GM23248 (cell line): ENCODE measurements at regions not wholly inside any gene's neighbourhood (a gene's known extent, or its start where the extent isn't known, plus 50 kb on each side); places are given as distances from the start of the nearest gene placed in this dataset.
A peak's percentile ranks its signal among the peaks of the same experiment; 100 is the strongest.

Experiments
- DNase-seq: peaks from one replicate; pipeline ENCODE4 v3.0.0-alpha.2; 2015
- H2AFZ ChIP-seq: fragments of 200-600 bp; sonication (generic); 2 replicates; pipeline ENCODE4 v1.6.1; 2016; ENCODE audit warnings: antibody characterized with exemption
- H3F3A ChIP-seq: fragments of 200-600 bp; sonication (generic); 2 replicates; pipeline ENCODE4 v1.6.1; 2016; ENCODE audit warnings: mild to moderate bottlenecking, antibody characterized with exemption, mixed run types; ENCODE audit not compliant: insufficient read depth
- H3K27ac ChIP-seq: fragments of 200-600 bp; sonication (generic); 2 replicates; pipeline ENCODE4 v1.5.1; 2016; ENCODE audit warnings: mild to moderate bottlenecking
- H3K27me3 ChIP-seq: fragments of 200-600 bp; sonication (generic); replicated peaks from 2 replicates; pipeline ENCODE4 v1.6.1; 2016; ENCODE audit warnings: mild to moderate bottlenecking; ENCODE audit not compliant: insufficient read depth
- H3K36me3 ChIP-seq: fragments of 200-600 bp; sonication (generic); 2 replicates; pipeline ENCODE4 v1.6.1; 2016; ENCODE audit warnings: low read depth, mild to moderate bottlenecking
- H3K4me1 ChIP-seq: fragments of 200-600 bp; sonication (generic); 2 replicates; pipeline ENCODE4 v1.6.1; 2016; ENCODE audit warnings: mild to moderate bottlenecking; ENCODE audit not compliant: insufficient read depth
- H3K4me2 ChIP-seq: fragments of 200-600 bp; sonication (generic); one replicate; pipeline ENCODE4 v1.6.1; 2016; ENCODE audit warnings: mild to moderate bottlenecking; ENCODE audit not compliant: unreplicated experiment
- H3K4me3 ChIP-seq: fragments of 200-600 bp; sonication (generic); 2 replicates; pipeline ENCODE4 v1.5.1; 2016; ENCODE audit warnings: mild to moderate bottlenecking
- H3K79me2 ChIP-seq: fragments of 200-600 bp; sonication (generic); 2 replicates; pipeline ENCODE4 v1.6.1; 2016; ENCODE audit warnings: mild to moderate bottlenecking; ENCODE audit not compliant: insufficient read depth
- H3K9ac ChIP-seq: fragments of 200-600 bp; sonication (generic); 2 replicates; pipeline ENCODE4 v1.6.1; 2016; ENCODE audit warnings: mild to moderate bottlenecking
- H3K9me2 ChIP-seq: fragments of 200-600 bp; sonication (generic); 2 replicates; pipeline ENCODE4 v1.6.1; 2016; ENCODE audit warnings: mixed run types, mild to moderate bottlenecking, moderate library complexity; ENCODE audit not compliant: insufficient read depth
- H3K9me3 ChIP-seq: fragments of 200-600 bp; sonication (generic); one replicate; pipeline ENCODE4 v1.6.1; 2017; ENCODE audit warnings: low read depth
- H4K20me1 ChIP-seq: fragments of 200-600 bp; sonication (generic); 2 replicates; pipeline ENCODE4 v1.6.0; 2016; ENCODE audit not compliant: insufficient read depth
- EZH2 ChIP-seq: fragments of 200-600 bp; sonication (generic); IDR thresholded peaks from 2 replicates; pipeline ENCODE4 v1.6.1; 2018; ENCODE audit warnings: antibody characterized with exemption, mild to moderate bottlenecking; ENCODE audit not compliant: insufficient read depth, poor library complexity, severe bottlenecking
- EZH2phosphoT487 ChIP-seq: fragments of 200-600 bp; sonication (generic); IDR thresholded peaks from 2 replicates; pipeline ENCODE4 v1.6.1; 2018; ENCODE audit warnings: antibody characterized with exemption, moderate library complexity, mild to moderate bottlenecking, low read depth; ENCODE audit not compliant: insufficient read depth
- WGBS, 2 experiments: methylation state at CpG; one replicate each; pipeline ENCODE4 v1.1.6; 2015 to 2017; ENCODE audit warnings: low lambda C conversion rate in 2 of 2, low coverage in 1 of 2; ENCODE audit errors: missing lambda C conversion rate in 2 of 2; 5-methylcytosine and 5-hydroxymethylcytosine counted together
- in situ Hi-C: fragments of 300-500 bp; cut with MboI; formaldehyde crosslinking; loops from 2 replicates; pipeline ENCODE4 v1.15.0; 2020

GRCh38 chr18:73923866-73924265 lies 223.8 kb downstream of the FBXO15 start:
- in situ Hi-C loops: no loop called here
- H3K4me1 ChIP-seq: no peaks in the 10 kb centered on the region
- no peaks in the 10 kb centered on the region for H3K9me2 ChIP-seq
- no peaks in the 10 kb centered on the region for H3F3A ChIP-seq
- H2AFZ ChIP-seq: no peak overlapping the region
- H3K27me3 ChIP-seq: no peaks in the 10 kb centered on the region; the same call in none of the 2 replicates
- H4K20me1 ChIP-seq: no peaks in the 10 kb centered on the region
- H3K4me2 ChIP-seq: no peak overlapping the region
- peak; percentile 32 for DNase-seq
- H3K36me3 ChIP-seq: no peaks in the 10 kb centered on the region
- no peaks in the 10 kb centered on the region for H3K79me2 ChIP-seq
- TF ChIP-seq EZH2phosphoT487 (no peak), EZH2 (no peak)
- H3K9me3 ChIP-seq: no peaks in the 10 kb centered on the region
- no peak overlapping the region for H3K4me3 ChIP-seq
- no peak overlapping the region for H3K27ac ChIP-seq
- H3K9ac ChIP-seq: no peak overlapping the region
- WGBS, 2 experiments: 7 to 14% methylated on average over 3 of the region's 3 CpGs

- no peak for TF ChIP-seq EZH2
- TF ChIP-seq EZH2phosphoT487: no peak
Observed at GRCh38 chr18:73920033-73920432, 227.6 kb downstream of the FBXO15 start.

GRCh38 chr18:73918816-73919215 lies 228.8 kb downstream of the FBXO15 start:
- no peak for TF ChIP-seq EZH2
- TF ChIP-seq EZH2phosphoT487: no peak
- in situ Hi-C loops: no loop called here
- 50 to 64% methylated on average over 5 of the region's 5 CpGs for WGBS, 2 experiments

More at GRCh38 chr18:73920033-73920432, 227.6 kb downstream of the FBXO15 start:
- H3K9me2 ChIP-seq: no peaks in the 10 kb centered on the region
- no peak overlapping the region for H2AFZ ChIP-seq
- H3K4me3 ChIP-seq: no peak overlapping the region
- in situ Hi-C loops: no loop called here
- no peaks in the 10 kb centered on the region for H3K4me1 ChIP-seq
- no peak overlapping the region for H3K9ac ChIP-seq
- H3K79me2 ChIP-seq: no peaks in the 10 kb centered on the region
- H3K27ac ChIP-seq: no peak overlapping the region
- H3K36me3 ChIP-seq: no peaks in the 10 kb centered on the region
- no peaks in the 10 kb centered on the region for H3F3A ChIP-seq
- no peaks in the 10 kb centered on the region for H4K20me1 ChIP-seq
- WGBS, 2 experiments: 25 to 31% methylated on average over 2 of the region's 2 CpGs
- peaks cover 7% of the 10 kb centered on the region for H3K27me3 ChIP-seq
- no peak for DNase-seq
- no peaks in the 10 kb centered on the region for H3K9me3 ChIP-seq
- no peak overlapping the region for H3K4me2 ChIP-seq

GRCh38 chr18:73917046-73917445 lies 230.6 kb downstream of the FBXO15 start:
- Histone ChIP-seq H3K4me2 (no peak overlapping the region), H4K20me1 (no peaks in the 10 kb centered on the region), H3K4me3 (no peak overlapping the region), H2AFZ (no peak overlapping the region), H3K79me2 (no peaks in the 10 kb centered on the region), H3K4me1 (no peaks in the 10 kb centered on the region), H3K9me3 (no peaks in the 10 kb centered on the region), H3K27me3 (peaks cover 13% of the 10 kb centered on the region), H3K27ac (no peak overlapping the region), H3K9ac (no peak overlapping the region), H3K36me3 (no peaks in the 10 kb centered on the region), H3F3A (no peaks in the 10 kb centered on the region), H3K9me2 (no peaks in the 10 kb centered on the region)
- in situ Hi-C loops: no loop called here
- WGBS, 2 experiments: 82 to 86% methylated on average over 1 of the region's 1 CpG
- TF ChIP-seq EZH2: no peak
- no peak for TF ChIP-seq EZH2phosphoT487
- no peak for DNase-seq

More at GRCh38 chr18:73918816-73919215, 228.8 kb downstream of the FBXO15 start:
- Histone ChIP-seq H3K9me2 (no peaks in the 10 kb centered on the region), H4K20me1 (no peaks in the 10 kb centered on the region), H3K27me3 (peaks cover 13% of the 10 kb centered on the region), H2AFZ (no peak overlapping the region), H3K9ac (no peak overlapping the region), H3F3A (no peaks in the 10 kb centered on the region), H3K4me3 (no peak overlapping the region), H3K36me3 (no peaks in the 10 kb centered on the region), H3K79me2 (no peaks in the 10 kb centered on the region), H3K4me1 (no peaks in the 10 kb centered on the region), H3K9me3 (no peaks in the 10 kb centered on the region), H3K4me2 (no peak overlapping the region), H3K27ac (no peak overlapping the region)
- no peak for DNase-seq

- Histone ChIP-seq H3K9me2 (no peaks in the 10 kb centered on the region), H3K4me1 (no peaks in the 10 kb centered on the region), H3K27ac (no peak overlapping the region), H3K9me3 (no peaks in the 10 kb centered on the region), H3K4me2 (no peak overlapping the region), H3K27me3 (peaks cover 13% of the 10 kb centered on the region), H3K79me2 (no peaks in the 10 kb centered on the region), H4K20me1 (no peaks in the 10 kb centered on the region), H3F3A (no peaks in the 10 kb centered on the region), H3K9ac (no peak overlapping the region), H3K4me3 (no peak overlapping the region), H2AFZ (no peak overlapping the region), H3K36me3 (no peaks in the 10 kb centered on the region)
- in situ Hi-C loops: no loop called here
- DNase-seq: no peak
- TF ChIP-seq EZH2: no peak
- no peak for TF ChIP-seq EZH2phosphoT487
- 65 to 67% methylated on average over 8 of the region's 8 CpGs for WGBS, 2 experiments
Observed at GRCh38 chr18:73913505-73913904, 234.1 kb downstream of the FBXO15 start.
